ENCODE measurements at regions not wholly inside any gene's neighbourhood (a gene's known extent, or its start where the extent isn't known, plus 50 kb on each side); places are given as distances from the start of the nearest gene placed in this dataset.

- Histone ChIP-seq H3K9me3 (ENCODE audit: low read length) (no peaks in the 10 kb centered on the region), H2AFZ (ENCODE audit: low read length) (no peak overlapping the region), H3K9ac (ENCODE audit: insufficient read depth, low read depth, low read length) (no peak overlapping the region), H3K27me3 (ENCODE audit: control insufficient read depth in 1 of 2, insufficient read depth in 2 of 2, low read length in 2 of 2) (peaks cover 18 to 58% of the 10 kb centered on the region in 2 experiments), H3K36me3 (replicated peaks in 1 of 2; ENCODE audit: control insufficient read depth in 1 of 2, insufficient read depth in 2 of 2, low read length in 2 of 2) (no peaks in the 10 kb centered on the region), H3K79me2 (ENCODE audit: insufficient read depth, low read length) (no peaks in the 10 kb centered on the region), H4K20me1 (ENCODE audit: insufficient read depth, low read length) (no peaks in the 10 kb centered on the region), H3K4me1 (ENCODE audit: insufficient read depth, low read length) (peaks cover 93% of the 10 kb centered on the region), H3K4me3 (replicated peaks in 1 of 3; ENCODE audit: insufficient read depth in 1 of 3, low read depth in 2 of 3, low read length in 3 of 3) (no peak overlapping the region), H3K4me2 (ENCODE audit: low read depth, low read length) (peak overlapping the region; percentile 2; the same call in 1 of the 2 replicates), H3K27ac (ENCODE audit: extremely low read length, insufficient read depth, low read length) (no peak overlapping the region)
- no TSS peak for BruUV-seq (replicated peaks)
- DNase-seq (ENCODE audit: low spot score): no peak
- WGBS (ENCODE audit: low lambda C conversion rate): 41% methylated on average over 7 of the region's 7 CpGs
- intact Hi-C loops (cut with micrococcal nuclease; ENCODE audit: unreplicated experiment) (no loop called here), in situ Hi-C loops (cut with HindIII; ENCODE audit: extremely low pct_ligation_motif_present, low pct_unique_long_range_greater_than_20kb) (no loop called here)
- POLR2A ChIA-PET: no interaction called here
- CTCF ChIA-PET (ENCODE audit: low intra/inter-chr PET ratio, low total read pairs): no interaction called here
- FAIRE-seq: no peak
- TF ChIP-seq U2AF1 (optimal IDR thresholded peaks at IDR 0.05; ENCODE audit: low read depth, low read length): no peak
- no peak for TF ChIP-seq MIER2 (CRISPR knock-in tag; IDR thresholded peaks at IDR 0.05)
- TF ChIP-seq SP4 (CRISPR knock-in tag; IDR thresholded peaks at IDR 0.05): peak; percentile 27; the same call in 1 of the 2 replicates
- TF ChIP-seq KLF16 (CRISPR knock-in tag; IDR thresholded peaks at IDR 0.05): no peak
- TF ChIP-seq ZNF687 (CRISPR knock-in tag; IDR thresholded peaks at IDR 0.05): peak; percentile 14; the same call in 1 of the 2 replicates
- TF ChIP-seq NRL (CRISPR knock-in tag; IDR thresholded peaks at IDR 0.05; ENCODE audit: borderline replicate concordance): peak; percentile 60; the same call in 1 of the 2 replicates
- no peak for TF ChIP-seq POLR2AphosphoS2 (IDR thresholded peaks at IDR 0.05; ENCODE audit: low read depth, low read length)
- TF ChIP-seq RELA (CRISPR knock-in tag; IDR thresholded peaks at IDR 0.05): no peak
- no peak for TF ChIP-seq TP53 (CRISPR knock-in tag; conservative IDR thresholded peaks at IDR 0.05)
- no peak for ATAC-seq
Measured at GRCh38 chr6:43987838-43988439, 139.3 kb downstream of the MRPL14 start.
